Right lobe of liver (tissue), 6 donors: ENCODE measurements at regions not wholly inside any gene's neighbourhood (a gene's known extent, or its start where the extent isn't known, plus 50 kb on each side); places are given as distances from the start of the nearest gene placed in this dataset.

Experiments
- ATAC-seq, 4 donors: fragments of 200-7000 bp; cut with Tn5 transposase; one replicate each; pipeline ENCODE4 v1.9.1; 2020; ENCODE audit warnings: mild to moderate bottlenecking in 4 of 4, moderate library complexity in 4 of 4
- DNase-seq, 3 donors: peaks; one replicate each; pipeline ENCODE4 v3.0.0-alpha.2; 2020
- H3K27ac ChIP-seq, 3 donors: fragments of 200-600 bp; one replicate each; pipeline ENCODE4 v1.8.0; 2022
- H3K27me3 ChIP-seq, 2 donors: fragments of 200-600 bp; one replicate each; pipeline ENCODE4 v1.8.0; 2022
- H3K36me3 ChIP-seq, 4 donors: fragments of 200-600 bp; sonication (generic) in 1 of 4; one replicate each; pipeline versions ENCODE4 v1.5.1 to v1.8.0; 2017 to 2022; ENCODE audit warnings: control low read depth in 1 of 4
- H3K4me1 ChIP-seq, 4 donors: fragments of 200-600 bp; sonication (generic) in 1 of 4; one replicate each; pipeline versions ENCODE4 v1.5.1 to v1.8.0; 2017 to 2022; ENCODE audit warnings: control low read depth in 1 of 4
- H3K4me3 ChIP-seq, 3 donors: fragments of 200-600 bp; one replicate each; pipeline ENCODE4 v1.8.0; 2022
- H3K9me3 ChIP-seq, 4 donors: fragments of 200-600 bp; sonication (generic) in 1 of 4; one replicate each; pipeline versions ENCODE4 v1.5.1 to v1.8.0; 2017 to 2022; ENCODE audit warnings: control low read depth in 1 of 4
- CTCF ChIP-seq, 4 donors: fragments of 200-600 bp in 3 of 4; fragments of 450-650 bp in 1 of 4; IDR thresholded peaks; one replicate each; pipeline versions ENCODE4 v1.5.1 to v1.8.0; 2016 to 2022; ENCODE audit warnings: antibody characterized with exemption in 4 of 4, mild to moderate bottlenecking in 2 of 4
- POLR2A ChIP-seq: fragments of 450-650 bp; IDR thresholded peaks from one replicate; pipeline ENCODE4 v1.6.1; 2017; ENCODE audit warnings: antibody characterized with exemption, mild to moderate bottlenecking
- WGBS: methylation state at CpG from one replicate; pipeline ENCODE4 v1.1.6; 2018; ENCODE audit warnings: low coverage, low lambda C conversion rate; ENCODE audit not compliant: insufficient coverage; ENCODE audit errors: missing lambda C conversion rate; 5-methylcytosine and 5-hydroxymethylcytosine counted together
- intact Hi-C, 2 donors: fragments of 100-400 bp; cut with DNase I; formaldehyde crosslinking; loops; one replicate each; pipeline versions ENCODE4 v1.11.2 to v1.14.1; 2022
- donor health status: DM: no; HTN: yes; CAD: no.
- donor health status: DM: no; HTN: no; CAD: no.
- donor health status: DM: no; HTN: no; CAD: no.
- donor health status: DM: no; HTN: yes; CAD: no.
- donor health status: DM: no; HTN: yes; CAD: no.

DNA sequence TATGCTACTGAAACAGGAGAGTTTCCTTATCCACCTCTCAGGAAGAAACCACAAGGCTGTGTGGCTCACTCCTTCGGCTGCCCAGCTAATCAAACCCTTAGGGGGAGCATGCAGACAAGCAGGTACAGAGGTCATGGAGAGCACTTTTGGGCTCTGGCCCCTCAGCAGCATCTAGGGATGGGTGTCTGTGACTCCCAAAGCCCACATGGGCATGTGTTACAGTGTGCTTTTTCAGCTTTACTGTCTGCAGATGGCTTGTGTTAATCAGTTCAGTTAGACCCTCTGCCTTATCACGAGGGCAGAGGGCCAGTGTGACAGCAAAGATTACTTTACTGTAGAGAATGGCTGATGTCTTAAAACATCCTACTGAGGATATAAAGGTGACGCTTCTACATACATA, 447.4 kb downstream of the PCDH10 start:
- intact Hi-C loops: no loop called here
- no peaks in the 10 kb centered on the region for H3K27me3 ChIP-seq
- no peaks in the 10 kb centered on the region for H3K9me3 ChIP-seq
- no peak overlapping the region for H3K4me3 ChIP-seq
- 47% methylated on average over 3 of the region's 3 CpGs for WGBS
- ATAC-seq (no peak), DNase-seq (no peak)
- no peak overlapping the region for H3K27ac ChIP-seq
- H3K36me3 ChIP-seq: no peaks in the 10 kb centered on the region
- TF ChIP-seq POLR2A (no peak), CTCF (IDR thresholded peaks at IDR 0.05) (no peak)
- H3K4me1 ChIP-seq: no peaks in the 10 kb centered on the region

GRCh38 chr4:133594390-133595207, 445.5 kb downstream of the PCDH10 start:
- intact Hi-C loops: no loop called here
- Histone ChIP-seq H3K9me3 (no peaks in the 10 kb centered on the region), H3K27ac (no peak overlapping the region), H3K4me3 (no peak overlapping the region), H3K36me3 (no peaks in the 10 kb centered on the region), H3K4me1 (no peaks in the 10 kb centered on the region), H3K27me3 (no peaks in the 10 kb centered on the region)
- ATAC-seq: no peak
- TF ChIP-seq POLR2A (no peak), CTCF (IDR thresholded peaks at IDR 0.05) (no peak)
- DNase-seq: no peak
- WGBS: 74% methylated on average over 4 of the region's 4 CpGs

DNA sequence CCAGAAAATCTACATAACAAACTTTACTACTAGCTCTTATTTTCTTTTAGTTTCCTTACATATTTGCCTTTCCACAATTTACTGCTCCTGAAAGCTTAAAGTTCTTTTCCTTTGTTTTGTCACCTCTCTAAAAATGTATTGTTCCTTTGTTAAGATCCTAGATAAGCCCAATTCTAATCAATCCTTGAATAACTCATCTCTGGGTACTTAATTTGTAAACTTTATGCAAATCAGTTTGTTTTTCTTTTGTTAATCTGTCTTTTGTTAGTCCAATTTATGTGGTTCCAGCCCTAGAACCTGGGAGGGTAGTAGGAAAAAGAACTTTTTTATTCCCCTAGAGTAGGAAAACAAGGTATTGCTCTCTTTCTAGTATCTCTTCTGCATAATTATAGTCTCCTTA, 444.7 kb downstream of the PCDH10 start:
- TF ChIP-seq CTCF (IDR thresholded peaks at IDR 0.05) (no peak), POLR2A (no peak)
- ATAC-seq: no peak
- Histone ChIP-seq H3K4me3 (no peak overlapping the region), H3K27ac (no peak overlapping the region), H3K4me1 (no peaks in the 10 kb centered on the region), H3K9me3 (no peaks in the 10 kb centered on the region), H3K27me3 (no peaks in the 10 kb centered on the region), H3K36me3 (no peaks in the 10 kb centered on the region)
- intact Hi-C loops: no loop called here
- DNase-seq: no peak

GRCh38 chr4:133592591-133592990, 443.5 kb downstream of the PCDH10 start:
- no peaks in the 10 kb centered on the region for H3K9me3 ChIP-seq
- no peak overlapping the region for H3K4me3 ChIP-seq
- H3K4me1 ChIP-seq: no peaks in the 10 kb centered on the region
- no peaks in the 10 kb centered on the region for H3K27me3 ChIP-seq
- H3K27ac ChIP-seq: no peak overlapping the region
- H3K36me3 ChIP-seq: no peaks in the 10 kb centered on the region
- WGBS: 49% methylated on average over 6 of the region's 7 CpGs
- ATAC-seq (no peak), DNase-seq (no peak)
- TF ChIP-seq CTCF (IDR thresholded peaks at IDR 0.05): no peak
- TF ChIP-seq POLR2A: no peak
- intact Hi-C loops: no loop called here
